ENCODE measurements at regions not wholly inside any gene's neighbourhood (a gene's known extent, or its start where the extent isn't known, plus 50 kb on each side); places are given as distances from the start of the nearest gene placed in this dataset.

DNA sequence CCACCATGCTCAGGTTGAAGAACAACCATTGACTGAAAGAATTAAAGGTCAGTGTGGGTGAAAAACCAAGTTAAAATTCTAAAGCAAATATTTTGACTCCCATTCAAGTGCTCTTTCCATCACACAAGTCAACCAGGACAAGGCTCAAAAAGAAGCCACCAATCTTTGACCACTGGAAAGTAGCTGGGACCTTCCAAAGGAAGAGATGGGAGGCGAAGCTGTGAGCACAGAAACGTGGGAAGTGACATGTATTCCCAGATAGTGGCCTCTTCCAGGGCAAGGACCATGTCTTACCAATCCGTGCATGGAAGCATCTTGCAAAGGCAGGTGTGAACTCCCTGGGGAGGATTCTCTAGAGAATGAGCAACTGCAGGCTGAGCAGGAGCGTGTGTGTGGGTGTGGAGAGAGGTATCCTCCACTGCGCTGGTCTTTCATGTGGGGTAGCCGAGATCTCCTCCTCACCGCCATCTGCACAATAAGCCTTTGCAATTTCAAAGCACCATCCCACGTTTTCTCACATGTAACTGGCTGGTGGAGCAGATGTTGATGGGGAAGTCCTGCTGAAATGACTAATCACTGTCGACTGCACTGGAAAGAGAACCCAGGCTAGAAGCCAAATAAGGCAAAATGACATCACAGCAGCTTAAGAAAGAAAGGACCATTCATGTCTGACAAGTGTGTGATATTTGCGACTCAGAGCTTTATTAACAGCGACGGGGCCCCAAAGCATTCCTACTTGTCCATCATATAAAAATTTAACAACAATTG is 189.4 kb upstream of the RREB1 start:
- H3K27ac ChIP-seq: no peak overlapping the region
- no peak overlapping the region for H3K4me3 ChIP-seq

DNA sequence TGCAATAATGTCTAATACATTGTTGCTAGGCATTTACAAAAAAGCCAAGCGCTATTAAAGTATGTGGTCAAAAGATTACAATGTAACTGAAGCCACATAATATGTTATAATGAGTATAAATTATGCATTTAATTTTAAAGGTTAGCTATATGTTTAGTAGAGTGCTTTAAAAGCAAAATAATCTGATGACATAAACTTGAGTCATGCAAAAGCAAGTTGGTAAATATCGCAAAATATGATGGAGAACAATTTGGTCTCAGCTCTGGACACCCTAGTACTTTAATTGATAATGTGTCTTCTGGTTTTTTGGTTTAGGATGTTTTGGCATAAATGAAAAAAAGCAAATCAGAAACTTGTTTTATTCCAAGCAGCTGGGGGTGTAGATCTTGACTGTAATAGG is 188.6 kb upstream of the RREB1 start:
- H3K4me3 ChIP-seq: no peak overlapping the region
- peak overlapping the region in 1 of 21 experiments; percentile 11 for H3K27ac ChIP-seq

DNA sequence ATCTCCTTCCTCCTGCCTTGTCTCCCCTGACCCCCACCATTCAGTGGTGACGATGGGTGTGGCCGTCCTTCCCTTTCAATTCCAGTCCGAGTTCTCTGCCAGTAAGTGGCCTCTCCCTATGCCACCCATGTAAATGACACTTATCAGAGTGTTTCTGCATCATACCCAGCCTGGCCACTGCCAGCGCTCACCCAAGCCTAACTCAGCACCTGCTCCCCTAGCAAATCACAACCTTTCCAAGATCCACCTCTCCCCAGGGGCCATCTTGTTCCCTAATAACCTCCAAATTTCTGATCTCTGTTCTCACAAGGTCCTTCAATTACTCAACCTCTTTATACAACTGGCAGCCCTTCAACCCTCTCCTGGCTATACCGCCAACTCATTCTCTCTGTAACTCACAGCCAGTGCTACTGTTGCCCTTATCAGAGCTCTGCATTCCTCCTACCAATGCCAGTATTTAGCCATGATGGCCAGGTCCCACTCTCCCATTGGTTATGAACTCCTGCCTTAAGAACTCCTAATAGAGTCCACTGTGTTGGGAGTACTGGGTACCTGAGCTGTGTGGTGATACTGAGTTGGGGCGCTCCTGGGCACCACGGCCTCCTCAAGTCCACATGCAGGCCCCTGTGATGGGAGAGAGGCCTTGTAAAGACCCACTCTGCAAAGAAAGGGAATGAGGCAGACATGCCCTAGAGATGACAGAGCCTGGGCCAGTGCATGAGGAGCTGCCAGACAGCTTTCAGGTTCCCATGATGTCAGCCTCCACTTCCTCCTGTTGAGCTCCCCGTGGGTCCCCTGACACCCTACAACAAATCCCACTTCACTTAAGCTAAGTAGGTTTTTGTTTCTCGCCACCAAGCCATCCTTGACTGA is 187.4 kb upstream of the RREB1 start:
- peak overlapping the region in 4 of 21 experiments; percentile 11 to 69 (median 22) for H3K27ac ChIP-seq

DNA sequence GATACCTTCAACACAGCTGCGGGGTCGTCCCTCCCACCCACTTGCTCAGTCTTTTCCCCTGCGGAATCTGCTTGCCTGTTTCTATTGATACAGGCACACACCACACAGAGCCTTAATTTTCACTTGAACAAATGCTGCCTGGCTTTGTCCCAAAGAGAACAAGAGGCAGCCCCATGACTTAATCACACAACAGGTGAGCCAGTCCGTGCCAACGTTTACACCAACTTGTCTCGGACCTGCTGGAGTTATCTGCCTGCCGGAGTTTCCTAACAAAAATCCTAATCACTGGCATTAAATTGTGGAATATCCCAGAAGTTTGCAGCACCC is 186.8 kb upstream of the RREB1 start:
- Histone ChIP-seq H3K4me3 (no peak overlapping the region), H3K27ac (peak overlapping the region in 2 of 21 experiments; percentile 15 to 69)

More for the DNA sequence above, 187.4 kb upstream of the RREB1 start:
- H3K4me3 ChIP-seq: no peak overlapping the region

DNA sequence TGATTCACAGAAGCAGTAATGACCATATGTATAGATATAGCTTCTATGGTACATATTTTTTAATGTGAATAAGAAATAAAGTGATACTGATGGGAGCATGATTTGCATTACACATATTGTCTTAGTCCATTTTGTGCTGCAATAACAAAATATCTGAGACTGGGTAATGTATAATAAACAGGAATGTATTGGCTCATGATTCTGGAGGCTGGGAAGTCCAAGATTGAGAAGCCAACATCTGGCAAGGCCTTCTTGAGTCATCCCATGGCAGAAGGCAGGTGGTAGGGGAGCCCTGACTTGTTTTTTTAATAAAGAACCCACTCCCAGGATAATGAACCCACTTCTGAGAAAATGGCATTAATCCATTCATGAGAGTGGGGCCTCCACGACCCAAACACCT is 185.6 kb upstream of the RREB1 start:
- no peak overlapping the region for H3K4me3 ChIP-seq
- peak overlapping the region in 1 of 21 experiments; percentile 16 for H3K27ac ChIP-seq

DNA sequence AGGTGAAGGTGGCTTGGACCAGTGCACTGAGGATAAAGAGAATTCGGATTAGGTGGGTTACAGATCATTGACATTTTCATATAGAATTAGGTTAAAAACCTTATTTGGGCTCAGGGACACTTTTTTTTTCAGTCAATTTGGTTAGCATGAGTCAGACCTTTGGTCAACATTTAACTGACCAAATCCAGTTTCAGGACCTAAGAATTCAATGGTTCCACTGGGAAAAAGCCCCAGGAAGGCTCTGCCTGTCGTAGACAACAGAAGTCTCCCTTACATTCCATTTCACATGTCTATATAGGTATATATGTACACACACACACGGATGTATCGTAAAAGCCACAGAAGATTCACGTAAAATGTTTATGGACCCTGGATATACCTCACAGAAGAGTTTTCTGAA is 184.2 kb upstream of the RREB1 start:
- no peak overlapping the region for H3K27ac ChIP-seq

DNA sequence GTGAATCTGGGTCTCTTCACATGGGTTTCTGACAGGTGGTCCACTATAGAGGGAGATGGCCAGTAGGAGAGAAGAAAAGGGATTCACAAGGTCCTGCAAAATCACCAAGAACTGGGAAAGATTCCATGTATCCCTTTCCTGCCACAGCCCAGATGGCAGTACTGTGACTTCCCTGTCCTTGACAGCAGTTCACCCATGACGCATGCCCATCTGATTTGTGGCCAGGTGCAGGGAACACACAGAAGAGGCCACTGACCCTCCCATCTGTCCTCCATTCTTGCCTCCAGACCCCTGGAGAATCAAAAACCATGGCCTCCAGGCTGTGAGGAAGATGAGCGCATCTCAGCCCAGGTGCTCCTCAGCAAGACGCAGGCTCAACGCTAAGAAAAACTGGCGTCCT is 183.1 kb upstream of the RREB1 start:
- Histone ChIP-seq H3K27ac (no peak overlapping the region), H3K4me3 (no peak overlapping the region)

More for the DNA sequence above, 184.2 kb upstream of the RREB1 start:
- H3K4me3 ChIP-seq: no peak overlapping the region

DNA sequence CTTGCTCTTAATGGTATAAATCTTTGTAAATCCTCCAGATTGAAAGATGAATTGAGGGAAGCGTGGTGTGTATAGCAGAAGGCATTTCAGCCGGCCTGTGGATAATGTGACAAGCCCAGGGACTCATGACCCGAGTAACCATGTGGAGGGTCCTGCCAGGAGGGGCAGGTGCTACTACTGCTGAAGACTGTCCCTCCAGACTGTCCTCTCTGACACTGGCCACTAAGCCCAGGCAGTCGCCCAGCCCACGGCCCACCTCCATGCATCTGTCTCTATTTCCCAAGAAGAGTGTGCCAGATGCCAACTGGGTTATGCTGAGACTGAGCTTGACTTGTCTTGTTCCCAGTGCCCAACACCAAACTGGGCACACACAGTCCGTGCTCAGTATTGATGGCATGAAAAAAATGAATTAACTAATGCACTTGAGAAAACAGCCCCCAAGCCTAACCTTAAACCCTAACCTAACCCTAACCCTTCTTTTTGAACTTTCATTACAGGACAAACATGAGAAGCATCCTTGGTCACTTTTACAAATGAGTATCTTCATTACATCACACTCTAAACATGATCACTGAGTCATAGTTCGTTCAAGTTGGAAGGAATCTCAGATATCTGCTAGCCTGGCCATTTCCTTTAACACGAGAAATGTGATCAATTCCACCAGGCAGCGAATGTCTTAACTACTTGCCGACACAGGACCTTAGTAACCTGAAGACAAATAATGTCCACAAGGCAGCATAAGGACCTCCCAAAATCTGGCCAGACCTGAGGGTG is 182.2 kb upstream of the RREB1 start:
- Histone ChIP-seq H3K4me3 (no peak overlapping the region), H3K27ac (peak overlapping the region in 1 of 21 experiments; percentile 34)

DNA sequence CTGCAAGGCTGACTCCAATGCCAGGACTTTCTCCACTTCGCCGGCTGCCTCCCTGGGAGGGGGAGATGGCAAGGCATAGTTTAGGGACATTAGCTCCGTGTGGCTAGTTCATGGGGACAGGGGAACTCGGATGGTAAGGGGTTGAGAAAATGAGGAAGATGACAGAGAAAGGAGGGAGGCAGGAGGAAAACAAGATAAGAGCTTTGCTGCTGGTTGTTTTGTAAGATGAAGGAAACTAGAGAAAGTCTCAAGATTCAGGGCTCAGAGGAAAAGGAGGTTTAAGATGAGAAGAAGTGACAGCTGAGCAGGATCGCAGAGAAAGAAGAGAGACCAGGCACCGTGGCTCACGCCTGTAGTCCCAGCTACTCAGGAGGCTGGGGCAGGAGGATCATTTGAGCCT is 180.9 kb upstream of the RREB1 start:
- Histone ChIP-seq H3K27ac (no peak overlapping the region), H3K4me3 (no peak overlapping the region)

DNA sequence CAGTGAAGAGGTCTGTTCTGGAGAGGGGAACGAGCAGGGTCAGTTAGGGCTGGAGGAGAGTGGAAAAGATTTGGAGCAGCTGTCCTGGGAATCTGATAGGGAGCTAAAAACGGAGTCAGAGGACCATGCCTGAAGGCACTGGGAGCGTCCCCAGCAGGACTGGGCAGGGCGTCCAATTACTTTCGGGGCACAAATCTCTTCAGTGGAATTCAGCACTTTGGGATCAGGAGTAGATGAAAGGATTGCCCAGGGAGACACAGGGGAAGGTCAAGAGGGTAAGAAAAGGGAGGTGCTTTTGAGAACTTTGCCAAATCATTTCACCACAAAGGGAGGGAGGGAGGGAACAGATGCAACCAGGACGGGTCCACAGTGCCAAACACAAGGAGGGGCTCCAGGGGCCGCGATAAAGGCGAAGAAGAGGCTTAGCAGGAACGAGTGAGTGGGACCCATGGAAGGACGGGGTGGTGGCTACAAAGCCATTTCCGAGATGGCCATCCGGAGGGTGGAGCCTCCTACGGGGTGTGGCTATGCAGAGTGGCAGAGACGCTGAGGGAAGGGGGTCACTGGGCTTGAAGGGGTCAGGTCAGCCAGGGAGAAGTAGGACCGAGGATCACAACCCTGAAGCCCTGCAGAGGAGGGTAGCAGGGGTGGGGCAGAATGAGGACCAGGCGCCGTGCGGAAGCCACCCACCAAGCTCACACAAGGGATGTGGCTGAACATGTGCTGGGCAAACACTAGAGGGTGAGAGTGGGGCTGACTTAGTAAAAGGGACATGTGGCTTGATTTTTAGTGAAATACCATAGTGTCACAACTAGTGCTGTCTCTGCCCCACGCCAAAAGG is 180.0 kb upstream of the RREB1 start:
- Histone ChIP-seq H3K4me3 (peak overlapping the region in 3 of 7 experiments; percentile 5 to 32 (median 19)), H3K27ac (peak overlapping the region in 7 of 21 experiments; percentile 3 to 70 (median 21))

DNA sequence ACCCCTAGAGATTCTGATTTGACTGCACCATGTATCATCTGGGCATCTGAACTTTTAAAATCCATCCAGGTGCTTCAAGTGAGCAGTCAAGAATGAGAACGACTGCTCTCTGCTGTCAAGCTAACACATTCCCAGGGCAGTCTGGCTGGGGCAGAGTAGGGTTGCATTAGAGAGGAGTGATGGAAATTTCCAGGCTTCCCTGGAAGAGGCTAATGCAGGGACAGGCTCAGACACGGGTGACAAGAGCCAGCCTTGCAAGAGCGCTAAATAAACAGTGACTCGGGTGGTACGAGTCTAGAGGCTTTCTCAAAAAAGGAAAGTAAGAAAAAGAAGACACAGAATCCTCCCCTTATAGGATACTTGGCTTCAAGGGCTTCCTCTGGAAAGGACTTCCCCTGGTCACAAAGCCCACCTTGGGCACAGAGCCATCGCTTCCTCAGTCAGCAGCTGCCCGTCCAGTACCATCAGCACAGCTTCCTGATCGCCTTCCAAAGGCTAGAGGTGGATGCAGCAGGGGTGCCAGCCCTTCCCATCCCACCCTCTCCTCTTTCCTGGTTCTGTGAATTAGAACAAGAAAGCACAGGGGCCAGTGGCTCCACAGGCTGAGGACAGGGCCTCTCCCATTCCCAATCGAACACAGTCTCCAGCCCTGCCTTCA is 177.4 kb upstream of the RREB1 start:
- no peak overlapping the region for H3K27ac ChIP-seq
- H3K4me3 ChIP-seq: no peak overlapping the region

DNA sequence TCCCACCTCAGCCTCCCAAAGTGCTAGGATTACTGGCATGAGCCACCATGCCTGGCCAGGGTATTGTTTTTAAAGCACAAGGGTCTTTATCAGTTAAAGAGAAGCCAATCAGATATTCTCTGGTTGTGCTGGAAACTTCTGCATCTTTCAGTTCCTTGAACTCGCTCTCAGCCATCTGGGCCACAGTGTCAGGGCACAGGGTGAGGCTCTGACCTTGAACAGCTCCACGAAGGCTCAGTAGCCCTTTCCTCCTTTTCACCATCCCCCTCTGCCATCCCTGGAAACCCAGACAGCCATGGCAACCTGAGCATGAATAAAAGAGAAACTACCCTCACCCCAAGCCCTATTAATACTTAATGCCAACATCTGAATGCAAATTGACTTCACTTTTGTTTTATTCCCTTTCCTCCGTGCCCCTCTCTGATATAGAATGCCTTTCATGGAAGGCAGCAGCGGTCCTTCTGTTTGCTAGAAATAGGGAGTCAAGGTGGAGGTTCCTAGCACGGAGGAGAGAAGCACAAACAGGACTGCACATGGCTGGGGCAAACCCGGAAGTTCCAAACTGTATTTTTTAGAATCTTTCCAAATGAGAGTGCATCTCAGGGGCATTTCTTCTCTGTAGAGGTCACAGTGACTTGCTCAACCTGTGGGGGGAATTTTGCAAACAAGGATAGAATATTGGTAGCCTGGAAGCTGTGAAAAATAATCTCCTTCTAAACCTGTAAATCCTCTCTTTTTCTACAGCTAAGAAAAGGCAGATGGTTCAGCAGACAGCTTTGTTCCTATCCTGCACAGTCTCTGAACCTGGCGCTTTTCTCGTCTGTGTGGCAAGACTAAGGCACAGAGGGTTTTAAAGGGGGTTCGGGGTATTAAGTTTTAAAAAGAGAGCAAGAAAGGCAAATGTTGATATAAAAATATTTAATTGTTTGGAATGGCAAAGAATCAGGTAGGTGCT is 176.4 kb upstream of the RREB1 start:
- Histone ChIP-seq H3K4me3 (no peak overlapping the region), H3K27ac (peak overlapping the region in 1 of 21 experiments; percentile 56)

DNA sequence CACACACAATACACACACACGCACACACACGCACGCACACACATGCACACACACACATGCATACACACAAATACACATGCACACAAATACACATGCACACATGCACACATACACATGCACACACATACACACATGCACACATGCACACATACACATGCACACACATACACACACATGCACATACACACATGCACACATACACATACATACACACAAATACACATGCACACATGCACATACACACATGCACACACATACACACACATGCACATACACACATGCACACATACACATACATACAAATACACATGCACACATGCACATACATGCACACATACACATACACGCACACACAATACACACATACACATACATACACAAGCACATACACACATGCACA is 175.4 kb upstream of the RREB1 start:
- H3K27ac ChIP-seq: no peak overlapping the region
- no peak overlapping the region for H3K4me3 ChIP-seq

DNA sequence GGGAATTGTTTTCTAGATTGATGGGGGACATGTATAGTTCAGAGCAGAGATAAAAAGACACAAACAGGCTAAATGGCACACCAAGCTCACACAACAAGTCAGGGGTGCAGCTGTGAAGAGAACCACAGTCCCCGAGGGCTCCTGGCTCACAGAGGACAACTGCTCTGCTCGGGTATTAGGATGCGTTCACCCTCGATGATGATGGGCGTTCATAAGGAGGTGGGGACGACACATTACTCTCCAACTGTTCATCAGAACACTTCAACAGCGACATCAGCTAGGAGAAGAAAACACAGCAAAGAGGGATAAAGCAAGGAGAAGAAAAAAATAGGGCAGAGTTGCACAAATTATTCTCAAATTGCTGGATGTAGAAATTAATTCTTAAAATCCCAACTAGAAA is 174.8 kb upstream of the RREB1 start:
- no peak overlapping the region for H3K27ac ChIP-seq
- H3K4me3 ChIP-seq: no peak overlapping the region

DNA sequence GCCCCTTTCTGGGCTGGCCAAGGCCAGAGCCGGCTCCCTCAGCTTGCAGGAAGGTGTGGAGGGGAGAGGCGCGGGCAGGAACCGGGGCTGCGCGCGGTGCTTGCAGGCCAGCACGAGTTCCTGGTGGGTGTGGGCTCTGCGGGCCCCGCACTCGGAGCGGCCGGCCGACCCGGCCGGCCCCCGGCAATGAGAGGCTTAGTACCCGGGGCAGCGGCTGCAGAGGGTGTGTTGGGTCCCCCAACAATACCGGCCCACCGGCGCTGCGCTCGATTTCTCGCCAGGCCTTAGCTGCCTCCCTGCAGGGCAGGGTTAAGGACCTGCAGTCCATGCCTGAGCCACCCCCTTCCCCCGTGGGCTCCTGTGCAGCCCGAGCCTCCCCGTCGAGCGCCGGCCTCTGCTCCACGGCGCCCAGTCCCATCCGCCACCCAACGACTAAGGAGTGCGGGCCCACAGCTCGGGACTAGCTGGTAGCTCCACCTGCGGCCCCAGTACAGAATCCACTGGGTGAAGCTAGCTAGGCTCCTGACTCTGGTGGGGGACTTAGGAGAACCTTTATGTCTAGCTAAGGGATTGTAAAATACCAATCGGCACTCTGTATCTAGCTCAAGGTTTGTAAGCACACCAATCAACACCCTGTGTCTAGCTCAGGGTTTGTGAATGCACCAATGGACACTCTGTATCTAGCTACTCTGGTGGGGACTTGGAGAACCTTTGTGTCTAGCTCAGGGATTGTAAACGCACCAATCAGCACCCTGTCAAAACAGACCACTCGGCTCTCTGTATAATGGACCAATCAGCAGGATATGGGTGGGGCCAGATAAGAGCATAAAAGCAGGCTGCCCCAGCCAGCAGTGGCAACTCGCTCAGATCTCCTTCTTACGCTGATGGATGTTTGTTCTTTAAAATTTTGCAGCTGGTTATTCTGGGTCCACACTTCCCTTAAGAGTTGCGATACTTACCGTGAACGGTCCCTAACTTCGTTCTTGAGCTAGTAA is 167.4 kb upstream of the RREB1 start:
- H3K27ac ChIP-seq: no peak overlapping the region
- H3K4me3 ChIP-seq: no peak overlapping the region

DNA sequence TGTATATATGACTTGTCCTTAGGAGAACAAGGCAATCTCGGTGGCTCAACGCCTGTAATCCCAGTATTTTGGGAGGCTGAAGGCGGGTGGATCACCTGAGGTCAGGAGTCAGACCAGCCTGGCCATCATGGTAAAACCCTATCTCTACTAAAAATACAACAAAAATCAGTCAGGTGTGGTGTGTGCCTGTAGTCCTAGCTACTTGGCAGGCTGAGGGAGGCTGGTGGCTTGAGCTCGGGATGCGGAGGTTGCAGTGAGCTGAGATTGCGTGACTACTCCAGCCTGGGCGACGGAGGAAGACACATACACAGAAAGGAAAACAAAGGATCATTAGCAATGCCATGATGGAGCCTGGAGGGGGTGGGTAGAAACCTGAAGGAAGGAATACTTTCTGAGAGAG is 166.6 kb upstream of the RREB1 start:
- no peak overlapping the region for H3K27ac ChIP-seq

DNA sequence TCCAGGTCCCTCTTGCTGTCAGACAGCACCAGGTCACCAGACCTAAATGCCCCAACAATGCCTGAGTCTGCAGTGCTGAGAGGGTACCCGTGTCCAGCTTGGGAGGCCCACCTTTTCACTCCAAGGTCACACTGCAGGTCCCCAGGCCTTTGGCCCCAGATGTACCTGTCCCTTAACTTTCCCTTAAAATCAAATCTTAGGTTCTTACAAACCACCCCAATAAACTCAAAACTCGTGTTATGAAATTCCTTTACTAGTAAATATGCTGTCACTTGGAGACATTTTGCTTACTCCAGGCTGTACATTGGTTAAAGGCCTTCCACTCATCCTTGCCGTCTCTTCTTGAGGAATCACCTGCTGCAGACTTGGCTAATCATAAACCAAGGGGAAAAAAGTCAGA is 165.7 kb upstream of the RREB1 start:
- no peak overlapping the region for H3K4me3 ChIP-seq
- H3K27ac ChIP-seq: no peak overlapping the region

More for the DNA sequence above, 166.6 kb upstream of the RREB1 start:
- no peak overlapping the region for H3K4me3 ChIP-seq
